DND-41 (cell line): ENCODE measurements at regions not wholly inside any gene's neighbourhood (a gene's known extent, or its start where the extent isn't known, plus 50 kb on each side); places are given as distances from the start of the nearest gene placed in this dataset.

Experiments
- ATAC-seq: fragments of 200-7000 bp; cut with Tn5 transposase; 3 replicates; pipeline ENCODE4 v1.9.1; 2021; ENCODE audit warnings: low read depth; ENCODE audit not compliant: insufficient read depth
- DNase-seq: peaks from one replicate; pipeline ENCODE4 v3.0.0-alpha.2; 2020
- H2AFZ ChIP-seq: 2 replicates; pipeline ENCODE4 v1.6.0; 2012; ENCODE audit warnings: low read depth, low read length
- H3K27ac ChIP-seq: 2 replicates; pipeline ENCODE4 v1.5.1; 2012; ENCODE audit warnings: low read length, inconsistent platforms
- H3K27me3 ChIP-seq: fragments of 200-600 bp; sonication (generic); 2 replicates; pipeline ENCODE4 v1.6.0; 2012; ENCODE audit warnings: low read length, mild to moderate bottlenecking, inconsistent platforms; ENCODE audit not compliant: insufficient read depth, poor library complexity
- H3K36me3 ChIP-seq: 2 replicates; pipeline ENCODE4 v1.5.1; 2012; ENCODE audit warnings: low read length, inconsistent platforms; ENCODE audit not compliant: insufficient read depth
- H3K4me1 ChIP-seq: 2 replicates; pipeline ENCODE4 v1.5.1; 2012; ENCODE audit warnings: mild to moderate bottlenecking, low read length; ENCODE audit not compliant: insufficient read depth
- H3K4me2 ChIP-seq: 2 replicates; pipeline ENCODE4 v1.6.0; 2012; ENCODE audit warnings: mild to moderate bottlenecking, moderate library complexity, low read length, inconsistent platforms; ENCODE audit not compliant: insufficient read depth
- H3K4me3 ChIP-seq, 2 experiments: fragments of 200-600 bp in 1 of 2; shearing (Covaris generic) in 1 of 2; 2 replicates each; pipeline ENCODE4 v1.5.1; 2012 to 2016; ENCODE audit warnings: inconsistent platforms in 2 of 2, low read length in 2 of 2, mild to moderate bottlenecking in 2 of 2, low read depth in 1 of 2, moderate library complexity in 1 of 2
- H3K79me2 ChIP-seq: 2 replicates; pipeline ENCODE4 v1.6.0; 2012; ENCODE audit warnings: low read length, inconsistent platforms; ENCODE audit not compliant: insufficient read depth
- H3K9ac ChIP-seq: 2 replicates; pipeline ENCODE4 v1.6.0; 2012; ENCODE audit warnings: low read depth, mild to moderate bottlenecking, inconsistent platforms, low read length, moderate library complexity
- H3K9me3 ChIP-seq: 2 replicates; pipeline ENCODE4 v1.5.1; 2012; ENCODE audit warnings: low read length, moderate library complexity, mild to moderate bottlenecking, inconsistent platforms; ENCODE audit not compliant: insufficient read depth, severe bottlenecking
- H4K20me1 ChIP-seq: 2 replicates; pipeline ENCODE4 v1.6.0; 2012; ENCODE audit warnings: low read length; ENCODE audit not compliant: insufficient read depth
- EZH2 ChIP-seq: IDR thresholded peaks from 3 replicates; pipeline ENCODE4 v1.6.1; 2012; ENCODE audit warnings: borderline replicate concordance, low read depth, mild to moderate bottlenecking, moderate library complexity, low read length, inconsistent platforms; ENCODE audit not compliant: severe bottlenecking
- TF ChIP-seq, protein P1 (sequence below): IDR thresholded peaks from 2 replicates; pipeline ENCODE4 v1.5.1; 2012; ENCODE audit warnings: borderline replicate concordance, low read length, moderate library complexity, mild to moderate bottlenecking; ENCODE audit not compliant: poor library complexity, severe bottlenecking; ENCODE audit errors: extremely low read depth

DNA sequence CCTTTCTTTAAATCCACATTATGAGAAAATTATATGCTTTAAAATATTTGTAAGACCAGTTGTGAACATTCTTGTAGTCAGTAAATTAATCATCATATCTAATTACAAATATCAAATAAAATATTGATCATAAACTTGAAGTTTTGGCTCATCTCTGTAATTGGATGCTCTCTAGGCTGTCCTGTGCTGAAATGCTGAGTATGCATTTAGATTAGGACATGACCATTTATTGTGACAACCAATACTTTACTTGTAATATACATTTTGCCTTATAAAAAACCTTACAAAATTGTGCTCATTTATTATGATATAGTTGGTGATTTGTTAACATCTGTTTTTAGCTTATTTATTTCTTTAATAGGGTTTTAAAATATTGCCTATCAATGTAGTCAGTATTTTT lies 116.1 kb upstream of the DOCK10 start:
- Histone ChIP-seq H3K9me3 (no peaks in the 10 kb centered on the region), H3K36me3 (no peaks in the 10 kb centered on the region), H3K4me3 (no peak overlapping the region), H3K27me3 (no peaks in the 10 kb centered on the region), H4K20me1 (no peaks in the 10 kb centered on the region), H3K4me1 (no peaks in the 10 kb centered on the region), H3K4me2 (no peak overlapping the region), H2AFZ (no peak overlapping the region), H3K27ac (no peak overlapping the region), H3K9ac (no peak overlapping the region), H3K79me2 (no peaks in the 10 kb centered on the region)
- no peak for ATAC-seq
- no peak for DNase-seq
- no peak for TF ChIP-seq EZH2

DNA sequence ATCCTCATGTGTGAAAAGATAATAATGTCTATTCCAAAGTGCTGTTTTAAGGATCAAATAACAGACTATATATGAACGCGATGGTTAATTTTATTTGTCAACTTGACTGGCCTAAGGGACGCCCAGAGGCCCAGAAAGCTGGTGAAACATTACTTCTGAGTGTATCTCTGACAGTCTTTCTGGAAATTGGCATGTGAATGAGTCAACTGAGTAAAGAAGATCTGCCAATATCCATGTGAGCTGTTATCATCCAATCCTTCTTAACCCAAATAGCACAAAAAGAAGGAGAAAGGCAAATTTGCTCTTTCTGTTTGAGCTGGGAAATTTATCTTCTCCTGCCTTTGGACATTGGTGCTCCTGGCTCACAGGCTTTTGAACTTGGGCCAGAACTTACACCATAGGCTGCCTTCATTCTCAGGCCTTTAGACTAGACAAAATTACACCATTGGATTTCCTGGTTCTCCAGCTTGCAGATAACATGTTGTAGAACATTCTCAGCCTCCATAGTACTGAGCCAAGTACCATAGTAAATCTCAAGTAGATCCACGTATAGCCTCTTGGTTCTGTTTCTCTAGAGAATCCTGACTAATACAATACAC lies 114.7 kb upstream of the DOCK10 start:
- DNase-seq, result no peak
- Histone ChIP-seq H3K9me3 (no peaks in the 10 kb centered on the region), H4K20me1 (no peaks in the 10 kb centered on the region), H3K36me3 (no peaks in the 10 kb centered on the region), H3K4me1 (no peaks in the 10 kb centered on the region), H3K79me2 (no peaks in the 10 kb centered on the region), H3K4me2 (no peak overlapping the region), H3K27ac (no peak overlapping the region), H3K4me3 (no peak overlapping the region), H3K9ac (no peak overlapping the region), H2AFZ (no peak overlapping the region), H3K27me3 (no peaks in the 10 kb centered on the region)
- no peak for ATAC-seq
- TF ChIP-seq EZH2, result no peak
- TF ChIP-seq, protein P1, sequence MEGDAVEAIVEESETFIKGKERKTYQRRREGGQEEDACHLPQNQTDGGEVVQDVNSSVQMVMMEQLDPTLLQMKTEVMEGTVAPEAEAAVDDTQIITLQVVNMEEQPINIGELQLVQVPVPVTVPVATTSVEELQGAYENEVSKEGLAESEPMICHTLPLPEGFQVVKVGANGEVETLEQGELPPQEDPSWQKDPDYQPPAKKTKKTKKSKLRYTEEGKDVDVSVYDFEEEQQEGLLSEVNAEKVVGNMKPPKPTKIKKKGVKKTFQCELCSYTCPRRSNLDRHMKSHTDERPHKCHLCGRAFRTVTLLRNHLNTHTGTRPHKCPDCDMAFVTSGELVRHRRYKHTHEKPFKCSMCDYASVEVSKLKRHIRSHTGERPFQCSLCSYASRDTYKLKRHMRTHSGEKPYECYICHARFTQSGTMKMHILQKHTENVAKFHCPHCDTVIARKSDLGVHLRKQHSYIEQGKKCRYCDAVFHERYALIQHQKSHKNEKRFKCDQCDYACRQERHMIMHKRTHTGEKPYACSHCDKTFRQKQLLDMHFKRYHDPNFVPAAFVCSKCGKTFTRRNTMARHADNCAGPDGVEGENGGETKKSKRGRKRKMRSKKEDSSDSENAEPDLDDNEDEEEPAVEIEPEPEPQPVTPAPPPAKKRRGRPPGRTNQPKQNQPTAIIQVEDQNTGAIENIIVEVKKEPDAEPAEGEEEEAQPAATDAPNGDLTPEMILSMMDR, result no peak

DNA sequence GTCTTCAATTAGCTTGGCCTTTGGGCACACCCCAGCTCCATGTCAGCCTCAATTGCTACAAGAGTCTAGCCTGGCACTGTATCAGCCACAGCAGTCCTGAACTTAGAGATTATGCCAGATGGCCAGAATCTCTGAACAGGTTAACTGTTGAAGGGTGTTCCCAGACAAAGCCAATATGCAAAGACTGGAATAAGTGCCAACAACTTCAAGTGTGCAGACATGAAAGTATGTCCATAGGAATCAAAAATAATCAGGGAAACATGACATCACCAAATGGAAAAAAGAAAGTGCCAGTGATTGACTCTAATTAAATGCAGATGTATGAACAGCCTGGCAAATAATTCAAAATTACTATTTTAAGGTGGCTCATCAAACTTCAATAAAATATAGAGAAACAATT lies 98.5 kb upstream of the DOCK10 start:
- H3K27me3 ChIP-seq, result peaks cover 4% of the 10 kb centered on the region
- no peaks in the 10 kb centered on the region for H3K36me3 ChIP-seq
- H4K20me1 ChIP-seq, result no peaks in the 10 kb centered on the region
- no peaks in the 10 kb centered on the region for H3K4me1 ChIP-seq
- H3K4me2 ChIP-seq, result no peak overlapping the region
- no peak for TF ChIP-seq EZH2
- TF ChIP-seq, protein P1, result no peak
- no peak overlapping the region for H3K9ac ChIP-seq
- ATAC-seq (no peak), DNase-seq (no peak)
- no peaks in the 10 kb centered on the region for H3K9me3 ChIP-seq
- no peaks in the 10 kb centered on the region for H3K79me2 ChIP-seq
- H2AFZ ChIP-seq, result no peak overlapping the region
- no peak overlapping the region for H3K27ac ChIP-seq
- H3K4me3 ChIP-seq, result no peak overlapping the region

DNA sequence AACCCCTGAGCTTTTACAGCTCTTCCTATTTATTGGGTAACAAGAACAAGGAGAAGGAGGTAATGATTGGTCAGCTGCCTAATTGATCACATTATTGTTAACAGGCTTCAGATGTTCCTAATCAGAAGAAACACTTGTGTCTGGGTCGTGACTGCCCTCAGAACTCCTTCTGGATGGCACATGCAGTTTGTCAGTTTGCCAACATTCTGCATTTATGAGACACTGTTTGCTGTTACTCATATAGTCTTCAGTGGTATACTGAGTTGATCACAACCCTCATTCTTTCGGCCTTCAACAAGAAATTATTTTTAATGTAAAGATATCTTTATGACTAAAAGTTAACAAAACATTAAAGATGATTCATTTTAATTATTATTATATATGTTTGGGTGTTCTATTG lies 95.7 kb upstream of the DOCK10 start:
- ATAC-seq, result no peak
- H3K4me1 ChIP-seq, result no peaks in the 10 kb centered on the region
- no peak for TF ChIP-seq EZH2
- TF ChIP-seq, protein P1, result no peak
- no peak overlapping the region for H3K4me2 ChIP-seq
- H3K4me3 ChIP-seq, result no peak overlapping the region
- no peaks in the 10 kb centered on the region for H3K9me3 ChIP-seq
- H3K79me2 ChIP-seq, result no peaks in the 10 kb centered on the region
- H4K20me1 ChIP-seq, result no peaks in the 10 kb centered on the region
- H3K27me3 ChIP-seq, result peaks cover 4% of the 10 kb centered on the region
- no peak overlapping the region for H3K9ac ChIP-seq
- DNase-seq, result no peak
- no peak overlapping the region for H2AFZ ChIP-seq
- H3K27ac ChIP-seq, result no peak overlapping the region
- no peaks in the 10 kb centered on the region for H3K36me3 ChIP-seq
